H1 (cell line): ENCODE measurements at regions not wholly inside any gene's neighbourhood (a gene's known extent, or its start where the extent isn't known, plus 50 kb on each side); places are given as distances from the start of the nearest gene placed in this dataset.

Experiments
- CTCF ChIA-PET: fragments of 300-600 bp; sonication (Branson Sonifier 250); formaldehyde crosslinking; loops from one replicate; lab custom pipeline; 2021; ENCODE audit not compliant: partially characterized antibody; lab: Charles Lee
- POLR2A ChIA-PET: fragments of 300-600 bp; sonication (Branson Sonifier 250); formaldehyde crosslinking; loops from one replicate; lab custom pipeline; 2021; ENCODE audit warnings: inconsistent platforms; ENCODE audit not compliant: partially characterized antibody; lab: Charles Lee
- DNase-seq, 2 experiments: peaks; one replicate each; pipeline versions ENCODE4 v3.0.0 to v3.0.0-alpha.2; 2010 to 2022; ENCODE audit warnings: low spot score in 2 of 2, low read depth in 1 of 2, mixed read lengths in 1 of 2
- FAIRE-seq: peaks from 2 replicates; lab custom pipeline; 2011; peaks lifted over from hg19 to GRCh38; lab: Jason Lieb, UNC
- H2AFZ ChIP-seq: 2 replicates; pipeline ENCODE4 v1.8.1; 2012; ENCODE audit warnings: low read length, inconsistent platforms
- H2AK5ac ChIP-seq: 2 replicates; pipeline ENCODE4 v1.6.1; 2013; ENCODE audit warnings: low read depth, low read length
- H2BK120ac ChIP-seq: replicated peaks from 2 replicates; pipeline ENCODE3; 2013; ENCODE audit warnings: low read depth, low read length, inconsistent platforms
- H2BK12ac ChIP-seq: 2 replicates; pipeline ENCODE4 v1.6.1; 2013; ENCODE audit warnings: low read depth, low read length
- H2BK15ac ChIP-seq: 2 replicates; pipeline ENCODE4 v1.6.1; 2013; ENCODE audit warnings: low read length
- H2BK20ac ChIP-seq: 2 replicates; pipeline ENCODE4 v1.6.1; 2013; ENCODE audit warnings: low read length
- H2BK5ac ChIP-seq: 2 replicates; pipeline ENCODE4 v1.6.1; 2013; ENCODE audit warnings: low read depth, low read length
- H3K14ac ChIP-seq: 2 replicates; pipeline ENCODE4 v1.6.1; 2013; ENCODE audit warnings: inconsistent platforms; ENCODE audit not compliant: insufficient read length
- H3K18ac ChIP-seq: 2 replicates; pipeline ENCODE4 v1.6.1; 2013; ENCODE audit warnings: low read length; ENCODE audit errors: extremely low read depth
- H3K23ac ChIP-seq: 2 replicates; pipeline ENCODE4 v1.6.1; 2013; ENCODE audit warnings: inconsistent platforms; ENCODE audit not compliant: insufficient read length
- H3K23me2 ChIP-seq: 2 replicates; pipeline ENCODE4 v1.6.1; 2013; ENCODE audit warnings: low read depth, low read length
- H3K27ac ChIP-seq: 2 replicates; pipeline ENCODE4 v1.6.1; 2011; ENCODE audit warnings: low read depth, low read length, inconsistent platforms
- H3K27me3 ChIP-seq, 4 experiments: replicated peaks in 1 of 4; 1 replicate in 1 of 4; 2 replicates in 3 of 4; pipeline versions ENCODE4 v1.6.1 to v1.8.1; 2011 to 2013; ENCODE audit warnings: low read length in 3 of 4, mild to moderate bottlenecking in 3 of 4, inconsistent platforms in 2 of 4, mixed read lengths in 2 of 4, moderate library complexity in 1 of 4; ENCODE audit not compliant: control insufficient read depth in 3 of 4, insufficient read depth in 3 of 4; ENCODE audit errors: extremely low read depth in 1 of 4
- H3K36me3 ChIP-seq, 4 experiments: 2 replicates each; pipeline versions ENCODE4 v1.6.1 to v1.8.1; 2011 to 2013; ENCODE audit warnings: mild to moderate bottlenecking in 4 of 4, low read length in 3 of 4, moderate library complexity in 2 of 4, control low read depth in 1 of 4, inconsistent platforms in 1 of 4; ENCODE audit not compliant: insufficient read depth in 4 of 4, control insufficient read depth in 2 of 4
- H3K4ac ChIP-seq: replicated peaks from 2 replicates; pipeline ENCODE3; 2013; ENCODE audit warnings: low read length, low read depth, mixed read lengths, inconsistent platforms; ENCODE audit not compliant: insufficient read length
- H3K4me1 ChIP-seq, 4 experiments: replicated peaks in 1 of 4; 1 replicate in 1 of 4; 2 replicates in 3 of 4; pipeline versions ENCODE4 v1.6.1 to v1.8.1; 2011 to 2013; ENCODE audit warnings: low read length in 3 of 4, inconsistent platforms in 2 of 4, mixed read lengths in 1 of 4; ENCODE audit not compliant: insufficient read depth in 4 of 4, control insufficient read depth in 3 of 4
- H3K4me2 ChIP-seq, 2 experiments: 2 replicates each; pipeline versions ENCODE4 v1.6.1 to v1.8.1; 2011 to 2013; ENCODE audit warnings: low read depth in 2 of 2, low read length in 2 of 2, control low read depth in 1 of 2, inconsistent platforms in 1 of 2, mild to moderate bottlenecking in 1 of 2; ENCODE audit not compliant: insufficient read depth in 1 of 2
- H3K4me3 ChIP-seq, 4 experiments: fragments of 200-600, 300-600 bp in 1 of 4; sonication (generic), shearing (Covaris generic), sonication (Bioruptor Twin) in 1 of 4; 2 replicates each; pipeline versions ENCODE4 v1.5.1 to v1.8.1; 2011 to 2016; ENCODE audit warnings: low read length in 4 of 4, low read depth in 3 of 4, control low read depth in 2 of 4, inconsistent platforms in 2 of 4, mild to moderate bottlenecking in 2 of 4, mixed read lengths in 1 of 4, moderate library complexity in 1 of 4; ENCODE audit not compliant: insufficient read depth in 2 of 4; ENCODE audit errors: extremely low read depth in 1 of 4
- H3K56ac ChIP-seq: replicated peaks from 2 replicates; pipeline ENCODE3; 2013; ENCODE audit warnings: low read depth, mild to moderate bottlenecking, mixed read lengths, low read length, inconsistent platforms; ENCODE audit not compliant: insufficient read length
- H3K79me1 ChIP-seq: 2 replicates; pipeline ENCODE4 v1.6.1; 2013; ENCODE audit warnings: low read depth, low read length, control low read depth
- H3K79me2 ChIP-seq, 2 experiments: 2 replicates each; pipeline versions ENCODE4 v1.6.1 to v1.8.1; 2012 to 2013; ENCODE audit warnings: low read length in 2 of 2, mild to moderate bottlenecking in 2 of 2, inconsistent platforms in 1 of 2; ENCODE audit not compliant: insufficient read depth in 2 of 2, control insufficient read depth in 1 of 2
- H3K9ac ChIP-seq, 4 experiments: replicated peaks in 1 of 4; 1 replicate in 1 of 4; 2 replicates in 3 of 4; pipeline versions ENCODE4 v1.6.1 to v1.8.1; 2011 to 2013; ENCODE audit warnings: low read depth in 3 of 4, low read length in 3 of 4, control low read depth in 2 of 4, mild to moderate bottlenecking in 2 of 4, moderate library complexity in 2 of 4, inconsistent platforms in 1 of 4; ENCODE audit errors: extremely low read depth in 1 of 4
- H3K9me3 ChIP-seq, 2 experiments: 2 replicates each; pipeline versions ENCODE4 v1.6.1 to v1.8.1; 2012 to 2013; ENCODE audit warnings: mild to moderate bottlenecking in 2 of 2, moderate library complexity in 2 of 2, control low read depth in 1 of 2, inconsistent platforms in 1 of 2, low read depth in 1 of 2, low read length in 1 of 2, mixed read lengths in 1 of 2; ENCODE audit not compliant: insufficient read depth in 2 of 2
- H4K20me1 ChIP-seq, 2 experiments: replicated peaks in 1 of 2; 2 replicates each; pipeline versions ENCODE3 to v1.8.1; 2011 to 2013; ENCODE audit warnings: inconsistent platforms in 2 of 2, low read length in 2 of 2, mild to moderate bottlenecking in 1 of 2; ENCODE audit not compliant: insufficient read depth in 2 of 2, control insufficient read depth in 1 of 2
- H4K5ac ChIP-seq: 2 replicates; pipeline ENCODE4 v1.6.1; 2013; ENCODE audit warnings: low read length, low read depth, mixed read lengths, inconsistent platforms; ENCODE audit not compliant: insufficient read length
- H4K8ac ChIP-seq: 2 replicates; pipeline ENCODE4 v1.8.0; 2013; ENCODE audit warnings: mild to moderate bottlenecking, moderate library complexity, low read length, inconsistent platforms; ENCODE audit not compliant: insufficient read depth; ENCODE audit errors: extremely low read depth
- H4K91ac ChIP-seq: replicated peaks from 2 replicates; pipeline ENCODE3; 2013; ENCODE audit warnings: low read length, mixed read lengths, inconsistent platforms; ENCODE audit not compliant: insufficient read length
- BCL11A ChIP-seq, 2 experiments: IDR thresholded peaks; one replicate each; pipeline ENCODE4 v1.6.1; 2011; ENCODE audit warnings: low read depth in 2 of 2, low read length in 2 of 2, mild to moderate bottlenecking in 2 of 2
- MAFK ChIP-seq: IDR thresholded peaks from 2 replicates; pipeline ENCODE4 v1.6.1; 2012; ENCODE audit warnings: low read depth, mild to moderate bottlenecking, improper control_type of control experiment, low read length
- SAP30 ChIP-seq: fragments of 300-600 bp; sonication (generic); IDR thresholded peaks from 2 replicates; pipeline ENCODE4 v1.7.1; 2012; ENCODE audit warnings: low read length, moderate library complexity, mild to moderate bottlenecking, inconsistent platforms; ENCODE audit not compliant: insufficient read depth, insufficient replicate concordance
- SP4 ChIP-seq: IDR thresholded peaks from 2 replicates; pipeline ENCODE4 v1.6.1; 2012; ENCODE audit warnings: low read length, inconsistent platforms
- TAF7 ChIP-seq: optimal IDR thresholded peaks from 2 replicates; pipeline ENCODE3; 2011; ENCODE audit warnings: low read depth, mild to moderate bottlenecking, inconsistent platforms, low read length, moderate library complexity, borderline replicate concordance
- WGBS, 2 experiments: shearing (Covaris generic) in 1 of 2; methylation state at CpG; one replicate each; pipeline versions ENCODE4 v1.1.6 to v1.1.7; 2013 to 2015; ENCODE audit warnings: low lambda C conversion rate in 2 of 2, mixed read lengths in 2 of 2, inconsistent platforms in 1 of 2, low coverage in 1 of 2, missing lambda C conversion rate in 1 of 2; ENCODE audit not compliant: insufficient replicate concordance in 2 of 2, insufficient coverage in 1 of 2, insufficient read length in 1 of 2; ENCODE audit errors: extremely low coverage in 1 of 2, missing lambda C conversion rate in 1 of 2; 5-methylcytosine and 5-hydroxymethylcytosine counted together

- Histone ChIP-seq H3K18ac (no peak overlapping the region), H3K23ac (no peak overlapping the region), H3K4me3 (no peak overlapping the region), H3K79me2 (no peaks in the 10 kb centered on the region), H4K20me1 (no peaks in the 10 kb centered on the region), H4K91ac (no peak overlapping the region), H2BK12ac (no peak overlapping the region), H3K9me3 (no peaks in the 10 kb centered on the region), H2BK120ac (no peak overlapping the region), H3K56ac (no peak overlapping the region), H2BK15ac (no peak overlapping the region), H3K27ac (no peak overlapping the region), H3K4me1 (no peaks in the 10 kb centered on the region), H2BK20ac (no peak overlapping the region), H2BK5ac (no peak overlapping the region; the same call in 1 of the 2 replicates), H4K8ac (no peak overlapping the region), H3K27me3 (no peaks in the 10 kb centered on the region), H2AK5ac (no peak overlapping the region), H3K23me2 (no peaks in the 10 kb centered on the region), H3K4ac (no peak overlapping the region), H3K4me2 (no peak overlapping the region), H3K36me3 (no peaks in the 10 kb centered on the region), H3K79me1 (no peaks in the 10 kb centered on the region), H3K14ac (no peak overlapping the region), H4K5ac (no peak overlapping the region), H2AFZ (no peak overlapping the region), H3K9ac (no peak overlapping the region)
- POLR2A ChIA-PET, result no interaction called here
- DNase-seq (no peak), FAIRE-seq (no peak)
- 95% methylated on average over 5 of the region's 5 CpGs; no CpG with 5 or more reads in 1 of the 2 experiments for WGBS, 2 experiments
- CTCF ChIA-PET, result interaction anchor here (0.9 to 2.9 kb wide), 8 partner anchors 8 to 222 kb away, joined by 3 to 6 read pairs (median 3); no protein-coding TSS in a partner anchor
- TF ChIP-seq SAP30, result no peak
- no peak for TF ChIP-seq TAF7
- TF ChIP-seq MAFK, result no peak
- no peak for TF ChIP-seq BCL11A (IDR thresholded peaks at IDR 0.05; ENCODE audit: low read depth in 2 of 2, low read length in 2 of 2)
- no peak for TF ChIP-seq SP4
These were observed 347.4 kb downstream of the PTPRU start for GRCh38 chr1:29583727-29584126.
